HEK293 (cell line): ENCODE measurements at regions not wholly inside any gene's neighbourhood (a gene's known extent, or its start where the extent isn't known, plus 50 kb on each side); places are given as distances from the start of the nearest gene placed in this dataset.

ENCODE experiments used
- FEZF1 ChIP-seq: fragments of 450-650 bp; formaldehyde crosslinking; IDR thresholded peaks from 2 replicates; pipeline ENCODE4 v1.5.1; 2016; ENCODE audit warnings: missing biosample characterization, missing genetic modification characterization
- SP2 ChIP-seq: fragments of 450-650 bp; formaldehyde crosslinking; IDR thresholded peaks from 2 replicates; pipeline ENCODE4 v1.5.1; 2016; ENCODE audit warnings: missing biosample characterization, missing genetic modification characterization
- ZBTB21 ChIP-seq: fragments of 450-650 bp; formaldehyde crosslinking; IDR thresholded peaks from 2 replicates; pipeline ENCODE4 v1.5.1; 2017; ENCODE audit warnings: missing biosample characterization, missing genetic modification characterization
- ZFP69B ChIP-seq: fragments of 450-650 bp; formaldehyde crosslinking; IDR thresholded peaks from 2 replicates; pipeline ENCODE4 v1.5.1; 2016; ENCODE audit warnings: missing biosample characterization, missing genetic modification characterization
- ZIC2 ChIP-seq: fragments of 450-650 bp; formaldehyde crosslinking; IDR thresholded peaks from 2 replicates; pipeline ENCODE4 v1.5.1; 2016; ENCODE audit warnings: missing biosample characterization, missing genetic modification characterization
- ZNF114 ChIP-seq: fragments of 450-650 bp; formaldehyde crosslinking; IDR thresholded peaks from 2 replicates; pipeline ENCODE4 v1.5.0; 2017; ENCODE audit warnings: missing biosample characterization, missing genetic modification characterization
- ZNF138 ChIP-seq: fragments of 450-650 bp; formaldehyde crosslinking; IDR thresholded peaks from 2 replicates; pipeline ENCODE4 v1.5.1; 2016; ENCODE audit warnings: missing biosample characterization, missing genetic modification characterization, borderline replicate concordance
- ZNF23 ChIP-seq: fragments of 450-650 bp; formaldehyde crosslinking; IDR thresholded peaks from 2 replicates; pipeline ENCODE4 v1.5.1; 2016; ENCODE audit warnings: missing biosample characterization, missing genetic modification characterization, borderline replicate concordance
- ZNF274 ChIP-seq, 2 experiments: fragments of 200-500 bp in 1 of 2; fragments of 450-650 bp in 1 of 2; sonication (Bioruptor generic) in 1 of 2; formaldehyde crosslinking in 1 of 2; IDR thresholded peaks; 2 replicates each; pipeline versions ENCODE4 v1.5.1 to v1.6.1; 2014 to 2016; ENCODE audit warnings: borderline replicate concordance in 1 of 2, inconsistent platforms in 1 of 2, low read length in 1 of 2, missing biosample characterization in 1 of 2, missing genetic modification characterization in 1 of 2
- ZNF837 ChIP-seq: fragments of 450-650 bp; formaldehyde crosslinking; IDR thresholded peaks from 2 replicates; pipeline ENCODE4 v1.5.1; 2016; ENCODE audit warnings: missing biosample characterization, missing genetic modification characterization
- TF ChIP-seq, protein P1 (sequence below): fragments of 450-650 bp; formaldehyde crosslinking; IDR thresholded peaks from 2 replicates; pipeline ENCODE4 v1.5.1; 2016; ENCODE audit warnings: missing biosample characterization, missing genetic modification characterization
- TF ChIP-seq, protein P2 (sequence below): fragments of 450-650 bp; formaldehyde crosslinking; IDR thresholded peaks from 2 replicates; pipeline ENCODE4 v1.5.1; 2016; ENCODE audit warnings: missing biosample characterization, missing genetic modification characterization, low read depth
- TF ChIP-seq, protein P3 (sequence below): fragments of 450-650 bp; IDR thresholded peaks from 2 replicates; pipeline ENCODE4 v1.5.1; 2018; ENCODE audit warnings: missing biosample characterization, mild to moderate bottlenecking, missing genetic modification characterization
- TF ChIP-seq, protein P4 (sequence below): fragments of 450-650 bp; formaldehyde crosslinking; IDR thresholded peaks from 2 replicates; pipeline ENCODE4 v1.5.1; 2016; ENCODE audit warnings: missing biosample characterization, missing genetic modification characterization, low read depth

DNA sequence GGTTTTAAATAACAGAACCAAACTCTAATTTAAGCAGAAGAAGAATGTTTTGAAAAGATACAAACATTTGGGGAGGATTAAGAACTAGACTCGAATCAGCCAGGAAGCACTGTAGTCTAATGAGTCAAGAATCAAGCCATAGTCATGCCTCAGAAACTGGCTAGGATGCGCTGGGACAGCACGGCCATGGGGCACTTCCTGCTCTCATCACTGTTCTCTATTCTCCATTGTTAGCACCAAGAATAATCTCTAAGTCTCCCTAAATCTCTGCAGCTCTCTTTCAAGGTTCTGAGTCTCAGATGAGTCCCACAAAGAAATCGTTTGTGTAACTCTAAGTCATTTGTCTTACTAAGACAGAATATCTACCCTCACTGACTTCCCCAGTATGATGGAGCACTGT is 399.0 kb upstream of the KCNMB2 start:
- TF ChIP-seq ZBTB21 (no peak), ZIC2 (no peak), ZFP69B (no peak), ZNF114 (tag by site-specific recombination) (no peak), SP2 (tag by site-specific recombination) (no peak), ZNF837 (tag by site-specific recombination) (no peak), ZNF23 (tag by site-specific recombination) (no peak), ZNF138 (tag by site-specific recombination) (no peak), ZNF274 (IDR thresholded peaks at IDR 0.05; ENCODE audit: low read length) (no peak), ZNF274 (tag by site-specific recombination; IDR thresholded peaks at IDR 0.05; ENCODE audit: borderline replicate concordance) (no peak), FEZF1 (tag by site-specific recombination) (no peak)
- TF ChIP-seq, protein P1, sequence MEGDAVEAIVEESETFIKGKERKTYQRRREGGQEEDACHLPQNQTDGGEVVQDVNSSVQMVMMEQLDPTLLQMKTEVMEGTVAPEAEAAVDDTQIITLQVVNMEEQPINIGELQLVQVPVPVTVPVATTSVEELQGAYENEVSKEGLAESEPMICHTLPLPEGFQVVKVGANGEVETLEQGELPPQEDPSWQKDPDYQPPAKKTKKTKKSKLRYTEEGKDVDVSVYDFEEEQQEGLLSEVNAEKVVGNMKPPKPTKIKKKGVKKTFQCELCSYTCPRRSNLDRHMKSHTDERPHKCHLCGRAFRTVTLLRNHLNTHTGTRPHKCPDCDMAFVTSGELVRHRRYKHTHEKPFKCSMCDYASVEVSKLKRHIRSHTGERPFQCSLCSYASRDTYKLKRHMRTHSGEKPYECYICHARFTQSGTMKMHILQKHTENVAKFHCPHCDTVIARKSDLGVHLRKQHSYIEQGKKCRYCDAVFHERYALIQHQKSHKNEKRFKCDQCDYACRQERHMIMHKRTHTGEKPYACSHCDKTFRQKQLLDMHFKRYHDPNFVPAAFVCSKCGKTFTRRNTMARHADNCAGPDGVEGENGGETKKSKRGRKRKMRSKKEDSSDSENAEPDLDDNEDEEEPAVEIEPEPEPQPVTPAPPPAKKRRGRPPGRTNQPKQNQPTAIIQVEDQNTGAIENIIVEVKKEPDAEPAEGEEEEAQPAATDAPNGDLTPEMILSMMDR (tag by site-specific recombination), result no peak
- TF ChIP-seq, protein P2, sequence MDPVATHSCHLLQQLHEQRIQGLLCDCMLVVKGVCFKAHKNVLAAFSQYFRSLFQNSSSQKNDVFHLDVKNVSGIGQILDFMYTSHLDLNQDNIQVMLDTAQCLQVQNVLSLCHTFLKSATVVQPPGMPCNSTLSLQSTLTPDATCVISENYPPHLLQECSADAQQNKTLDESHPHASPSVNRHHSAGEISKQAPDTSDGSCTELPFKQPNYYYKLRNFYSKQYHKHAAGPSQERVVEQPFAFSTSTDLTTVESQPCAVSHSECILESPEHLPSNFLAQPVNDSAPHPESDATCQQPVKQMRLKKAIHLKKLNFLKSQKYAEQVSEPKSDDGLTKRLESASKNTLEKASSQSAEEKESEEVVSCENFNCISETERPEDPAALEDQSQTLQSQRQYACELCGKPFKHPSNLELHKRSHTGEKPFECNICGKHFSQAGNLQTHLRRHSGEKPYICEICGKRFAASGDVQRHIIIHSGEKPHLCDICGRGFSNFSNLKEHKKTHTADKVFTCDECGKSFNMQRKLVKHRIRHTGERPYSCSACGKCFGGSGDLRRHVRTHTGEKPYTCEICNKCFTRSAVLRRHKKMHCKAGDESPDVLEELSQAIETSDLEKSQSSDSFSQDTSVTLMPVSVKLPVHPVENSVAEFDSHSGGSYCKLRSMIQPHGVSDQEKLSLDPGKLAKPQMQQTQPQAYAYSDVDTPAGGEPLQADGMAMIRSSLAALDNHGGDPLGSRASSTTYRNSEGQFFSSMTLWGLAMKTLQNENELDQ (tag by site-specific recombination), result no peak
- TF ChIP-seq, protein P3, sequence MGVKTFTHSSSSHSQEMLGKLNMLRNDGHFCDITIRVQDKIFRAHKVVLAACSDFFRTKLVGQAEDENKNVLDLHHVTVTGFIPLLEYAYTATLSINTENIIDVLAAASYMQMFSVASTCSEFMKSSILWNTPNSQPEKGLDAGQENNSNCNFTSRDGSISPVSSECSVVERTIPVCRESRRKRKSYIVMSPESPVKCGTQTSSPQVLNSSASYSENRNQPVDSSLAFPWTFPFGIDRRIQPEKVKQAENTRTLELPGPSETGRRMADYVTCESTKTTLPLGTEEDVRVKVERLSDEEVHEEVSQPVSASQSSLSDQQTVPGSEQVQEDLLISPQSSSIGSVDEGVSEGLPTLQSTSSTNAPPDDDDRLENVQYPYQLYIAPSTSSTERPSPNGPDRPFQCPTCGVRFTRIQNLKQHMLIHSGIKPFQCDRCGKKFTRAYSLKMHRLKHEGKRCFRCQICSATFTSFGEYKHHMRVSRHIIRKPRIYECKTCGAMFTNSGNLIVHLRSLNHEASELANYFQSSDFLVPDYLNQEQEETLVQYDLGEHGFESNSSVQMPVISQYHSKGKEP (tag by site-specific recombination), result no peak
- TF ChIP-seq, protein P4, sequence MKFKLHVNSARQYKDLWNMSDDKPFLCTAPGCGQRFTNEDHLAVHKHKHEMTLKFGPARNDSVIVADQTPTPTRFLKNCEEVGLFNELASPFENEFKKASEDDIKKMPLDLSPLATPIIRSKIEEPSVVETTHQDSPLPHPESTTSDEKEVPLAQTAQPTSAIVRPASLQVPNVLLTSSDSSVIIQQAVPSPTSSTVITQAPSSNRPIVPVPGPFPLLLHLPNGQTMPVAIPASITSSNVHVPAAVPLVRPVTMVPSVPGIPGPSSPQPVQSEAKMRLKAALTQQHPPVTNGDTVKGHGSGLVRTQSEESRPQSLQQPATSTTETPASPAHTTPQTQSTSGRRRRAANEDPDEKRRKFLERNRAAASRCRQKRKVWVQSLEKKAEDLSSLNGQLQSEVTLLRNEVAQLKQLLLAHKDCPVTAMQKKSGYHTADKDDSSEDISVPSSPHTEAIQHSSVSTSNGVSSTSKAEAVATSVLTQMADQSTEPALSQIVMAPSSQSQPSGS (tag by site-specific recombination), result no peak
